Ectodermal cell (in vitro differentiated cells): ENCODE measurements at regions not wholly inside any gene's neighbourhood (a gene's known extent, or its start where the extent isn't known, plus 50 kb on each side); places are given as distances from the start of the nearest gene placed in this dataset.

Experiments
- H3K27ac ChIP-seq: 2 replicates; pipeline ENCODE4 v1.7.0; 2013; ENCODE audit warnings: mild to moderate bottlenecking, low read depth, low read length; ENCODE audit not compliant: insufficient read depth, poor library complexity, severe bottlenecking
- H3K27me3 ChIP-seq: 2 replicates; pipeline ENCODE4 v1.7.0; 2013; ENCODE audit warnings: mild to moderate bottlenecking, low read length; ENCODE audit not compliant: insufficient read depth, control insufficient read depth, poor library complexity, severe bottlenecking
- H3K36me3 ChIP-seq: one replicate; pipeline ENCODE4 v1.7.0; 2013; ENCODE audit warnings: low read length; ENCODE audit not compliant: control insufficient read depth, insufficient read depth
- H3K4me1 ChIP-seq: one replicate; pipeline ENCODE4 v1.7.0; 2013; ENCODE audit warnings: low read length; ENCODE audit not compliant: control insufficient read depth, insufficient read depth
- H3K4me3 ChIP-seq: 2 replicates; pipeline ENCODE4 v1.7.0; 2013; ENCODE audit warnings: low read depth, low read length, control low read depth; ENCODE audit not compliant: insufficient read depth
- H3K9me3 ChIP-seq: 2 replicates; pipeline ENCODE4 v1.7.0; 2013; ENCODE audit warnings: mild to moderate bottlenecking, low read length, moderate library complexity; ENCODE audit not compliant: control insufficient read depth
- WGBS, 2 experiments: methylation state at CpG; one replicate each; pipeline ENCODE4 v1.1.7; 2013; ENCODE audit warnings: missing lambda C conversion rate in 2 of 2; 5-methylcytosine and 5-hydroxymethylcytosine counted together

DNA sequence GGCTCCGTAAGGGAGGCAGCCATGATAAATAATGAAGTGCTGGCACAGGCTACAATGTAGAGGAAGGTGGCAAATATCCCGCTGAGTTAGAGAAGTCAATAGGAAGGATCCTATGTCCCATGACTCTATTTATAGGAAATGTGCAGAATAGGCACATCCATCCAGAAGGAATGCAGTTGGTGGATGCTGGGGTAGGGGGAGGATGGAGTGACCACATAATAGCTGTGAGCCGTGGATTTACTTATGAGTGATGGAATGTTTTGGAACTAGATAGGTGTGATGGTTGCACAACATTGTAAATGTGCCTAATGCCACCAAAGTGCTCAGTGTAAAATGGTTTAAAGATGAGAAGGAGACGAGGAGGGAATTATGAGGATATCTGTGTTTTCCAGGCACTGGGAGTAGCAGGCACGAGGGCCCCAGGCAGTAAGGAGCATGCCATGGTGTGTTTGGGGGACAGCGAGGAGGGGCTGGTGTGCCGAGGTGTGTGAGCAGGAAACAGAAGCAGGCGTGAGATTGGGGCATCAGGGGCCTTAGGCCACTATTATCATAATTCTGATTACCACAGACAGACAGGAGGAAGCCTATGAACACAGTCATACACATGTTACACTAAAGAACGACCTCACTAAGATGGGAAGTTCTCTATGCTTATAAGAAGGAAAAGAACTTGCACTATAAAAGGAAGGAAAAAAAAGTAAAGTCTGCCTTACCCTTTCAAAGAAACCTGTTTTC lies 837.3 kb upstream of the TMEM132C start:
- Histone ChIP-seq H3K27ac (no peak overlapping the region), H3K4me3 (no peak overlapping the region), H3K9me3 (no peaks in the 10 kb centered on the region), H3K27me3 (no peaks in the 10 kb centered on the region), H3K4me1 (no peaks in the 10 kb centered on the region), H3K36me3 (no peaks in the 10 kb centered on the region)
- WGBS, 2 experiments = 90 to 93% methylated on average over 8 to 9 of the region's 9 CpGs

DNA sequence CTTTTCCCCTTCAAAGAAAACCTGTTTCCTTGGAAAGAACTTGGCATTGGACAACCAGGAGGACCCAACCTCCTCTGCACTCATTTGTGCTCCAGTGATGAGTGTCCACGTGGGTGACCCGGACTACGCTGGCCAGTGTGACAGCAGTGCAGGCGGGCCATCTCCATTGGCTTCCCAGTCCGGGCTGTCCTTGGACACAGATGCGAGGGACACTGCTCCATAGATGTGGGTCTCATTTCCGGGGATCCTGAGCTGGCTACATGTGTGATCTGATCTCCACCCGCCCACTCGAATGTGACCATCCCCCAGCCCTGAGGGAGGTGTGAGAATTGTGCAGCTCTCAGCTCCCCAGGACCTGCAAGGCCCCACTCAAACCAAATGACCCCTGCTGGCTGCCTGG lies 836.6 kb upstream of the TMEM132C start:
- WGBS, 2 experiments = 89 to 90% methylated on average over 9 of the region's 9 CpGs
- no peak overlapping the region for H3K4me3 ChIP-seq
- H3K27me3 ChIP-seq = no peaks in the 10 kb centered on the region
- H3K9me3 ChIP-seq = no peaks in the 10 kb centered on the region
- H3K27ac ChIP-seq = no peak overlapping the region
- H3K4me1 ChIP-seq = no peaks in the 10 kb centered on the region
- no peaks in the 10 kb centered on the region for H3K36me3 ChIP-seq

DNA sequence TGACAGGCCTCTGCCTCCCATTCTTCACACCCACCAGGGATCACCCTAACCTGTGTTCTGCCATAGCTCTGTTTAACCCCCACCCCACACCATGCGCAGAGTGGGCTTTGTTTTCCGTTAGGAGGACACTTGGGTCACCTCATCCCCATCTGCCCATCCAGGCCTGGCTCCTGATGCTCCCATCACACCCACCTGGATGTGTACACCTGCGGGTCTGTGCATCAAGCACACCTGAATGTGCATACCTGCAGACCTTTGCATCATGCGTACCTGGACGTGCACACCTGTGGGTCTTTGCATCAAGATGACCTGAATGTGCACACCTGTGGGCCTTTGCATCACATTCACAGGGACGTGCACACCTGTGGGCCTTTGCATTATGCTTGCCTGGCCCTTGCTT lies 835.8 kb upstream of the TMEM132C start:
- Histone ChIP-seq H3K27ac (no peak overlapping the region), H3K4me1 (no peaks in the 10 kb centered on the region), H3K27me3 (no peaks in the 10 kb centered on the region), H3K4me3 (no peak overlapping the region), H3K36me3 (no peaks in the 10 kb centered on the region), H3K9me3 (no peaks in the 10 kb centered on the region)
- WGBS, 2 experiments = 89 to 96% methylated on average over 6 of the region's 6 CpGs

DNA sequence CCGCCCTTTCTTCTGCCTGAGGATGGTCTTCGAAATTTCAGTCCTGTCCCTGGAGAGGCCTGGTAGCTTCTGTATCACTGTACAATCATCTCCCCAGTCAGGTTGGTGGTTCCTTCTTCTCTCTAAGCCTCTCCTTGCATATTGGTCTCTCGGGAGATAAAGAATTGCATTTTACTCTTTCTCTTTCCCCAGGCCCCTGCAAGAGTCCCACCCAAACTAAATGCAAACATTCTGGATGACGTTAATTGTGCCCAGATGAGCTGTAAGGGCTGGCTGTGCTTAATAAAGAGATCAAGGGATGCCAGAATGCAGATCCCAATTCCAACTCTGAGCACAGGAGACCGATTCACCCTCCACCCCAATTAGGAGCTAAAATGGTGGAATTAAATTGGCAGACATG lies 835.4 kb upstream of the TMEM132C start:
- no peaks in the 10 kb centered on the region for H3K36me3 ChIP-seq
- H3K27me3 ChIP-seq = no peaks in the 10 kb centered on the region
- H3K9me3 ChIP-seq = no peaks in the 10 kb centered on the region
- no peaks in the 10 kb centered on the region for H3K4me1 ChIP-seq
- H3K27ac ChIP-seq = no peak overlapping the region
- H3K4me3 ChIP-seq = no peak overlapping the region
- 90 to 92% methylated on average over 5 of the region's 5 CpGs for WGBS, 2 experiments

DNA sequence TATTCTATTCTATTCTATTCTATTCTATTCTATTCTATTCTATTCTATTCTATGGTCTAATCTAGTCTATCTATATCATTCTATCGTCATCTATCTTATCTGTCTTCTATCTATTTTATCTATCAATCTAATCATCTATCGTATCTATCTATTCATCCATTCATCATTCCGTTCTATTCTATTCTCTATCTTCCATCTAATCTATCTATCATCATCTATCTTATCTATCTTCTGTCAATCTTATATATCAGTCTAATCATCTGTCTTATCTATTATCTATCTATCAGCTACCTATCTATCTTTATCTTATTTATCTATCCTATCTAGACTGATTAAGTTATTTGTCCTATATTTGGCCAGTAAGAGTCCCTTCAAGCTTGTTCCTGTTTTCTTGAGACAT lies 831.5 kb upstream of the TMEM132C start:
- no peaks in the 10 kb centered on the region for H3K9me3 ChIP-seq
- H3K4me1 ChIP-seq = no peaks in the 10 kb centered on the region
- no peak overlapping the region for H3K4me3 ChIP-seq
- H3K27me3 ChIP-seq = no peaks in the 10 kb centered on the region
- H3K36me3 ChIP-seq = no peaks in the 10 kb centered on the region
- 88 to 90% methylated on average over 3 of the region's 3 CpGs for WGBS, 2 experiments
- H3K27ac ChIP-seq = no peak overlapping the region

DNA sequence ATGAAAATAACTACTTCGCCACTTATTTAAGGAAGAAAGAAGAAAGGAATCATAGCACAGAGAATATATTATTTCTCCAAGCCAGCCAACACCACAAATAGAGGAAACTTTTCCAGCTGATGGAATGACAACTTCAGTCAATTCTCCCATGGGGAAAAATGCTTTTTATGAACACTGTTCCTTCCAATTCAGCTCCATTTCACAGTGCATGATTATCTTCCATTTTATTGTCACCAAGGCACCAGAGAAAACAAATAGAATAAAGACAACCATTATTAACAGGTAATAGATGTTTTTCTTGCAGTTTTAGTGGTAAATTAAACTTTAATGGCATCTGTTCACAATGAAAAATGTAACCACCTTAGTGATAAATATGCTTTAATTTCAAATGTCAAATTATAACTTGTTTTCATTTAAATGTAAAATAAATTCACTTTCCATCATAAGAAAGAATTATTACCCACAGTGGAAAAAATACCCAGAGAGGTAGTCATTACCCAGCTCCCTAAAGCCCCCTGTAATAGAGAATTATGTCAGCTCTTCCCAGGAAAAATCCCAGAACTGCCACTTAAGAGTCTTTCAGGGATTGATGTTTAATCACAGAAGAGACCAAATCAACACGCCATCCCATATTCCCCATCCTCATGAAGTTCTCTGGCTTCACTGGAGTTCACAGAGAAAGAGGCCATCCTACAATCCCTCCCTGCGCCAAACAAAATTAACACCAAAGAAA lies 828.3 kb upstream of the TMEM132C start:
- WGBS, 2 experiments = 91 to 95% methylated on average over 3 of the region's 3 CpGs
- Histone ChIP-seq H3K27me3 (no peaks in the 10 kb centered on the region), H3K27ac (no peak overlapping the region), H3K4me1 (no peaks in the 10 kb centered on the region), H3K36me3 (no peaks in the 10 kb centered on the region), H3K9me3 (no peaks in the 10 kb centered on the region), H3K4me3 (no peak overlapping the region)

DNA sequence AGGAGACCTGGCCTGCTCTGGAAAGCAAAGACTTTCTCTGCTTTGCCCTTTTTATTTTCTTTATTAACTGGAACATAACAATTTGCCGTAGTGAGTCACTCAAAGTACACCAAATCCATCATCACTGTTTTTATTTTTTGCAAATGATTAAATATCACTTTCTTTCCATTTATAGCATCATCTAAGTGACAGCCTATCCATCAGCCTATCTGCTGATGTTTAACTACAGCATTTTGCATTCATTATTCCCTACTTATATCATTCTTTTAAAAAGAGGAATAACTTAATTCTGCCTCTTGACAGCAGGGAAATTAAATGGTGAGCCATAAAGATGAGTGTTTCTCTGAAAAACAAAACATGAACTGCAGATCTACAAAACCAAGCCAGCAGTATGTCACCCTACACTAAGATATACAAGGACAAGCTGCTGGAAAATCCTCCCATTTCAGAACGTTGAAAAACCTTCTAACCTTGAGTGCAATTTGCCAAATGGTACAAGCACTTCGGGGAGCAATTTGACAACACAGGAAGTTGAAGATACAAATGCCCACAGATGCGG lies 821.3 kb upstream of the TMEM132C start:
- no peak overlapping the region for H3K27ac ChIP-seq
- no peaks in the 10 kb centered on the region for H3K4me1 ChIP-seq
- H3K36me3 ChIP-seq = no peaks in the 10 kb centered on the region
- 68% methylated on average over 4 of the region's 4 CpGs for WGBS, 2 experiments
- H3K9me3 ChIP-seq = no peaks in the 10 kb centered on the region
- no peaks in the 10 kb centered on the region for H3K27me3 ChIP-seq
- H3K4me3 ChIP-seq = no peak overlapping the region

DNA sequence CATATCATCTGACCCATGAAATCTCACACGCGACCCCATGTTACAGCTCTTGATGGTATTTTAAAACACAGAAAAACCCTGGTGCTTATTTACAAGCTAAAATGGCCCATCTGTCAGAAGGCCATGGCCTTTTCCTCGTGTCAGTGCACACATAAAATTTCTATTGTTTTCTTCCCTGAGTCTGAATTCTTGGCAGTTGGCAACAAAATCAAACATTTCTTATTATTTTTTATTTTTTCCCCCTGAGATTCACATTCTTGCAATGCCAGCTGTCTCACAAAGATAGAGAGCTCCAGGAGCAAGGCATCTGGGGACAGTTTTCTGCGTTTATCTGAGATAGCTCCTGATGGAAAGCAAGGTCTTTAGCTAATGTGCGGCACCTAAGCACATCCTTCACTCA lies 818.1 kb upstream of the TMEM132C start:
- Histone ChIP-seq H3K27ac (no peak overlapping the region), H3K9me3 (no peaks in the 10 kb centered on the region), H3K4me1 (peaks cover under 1% of the 10 kb centered on the region), H3K36me3 (no peaks in the 10 kb centered on the region), H3K4me3 (no peak overlapping the region), H3K27me3 (peaks cover 4% of the 10 kb centered on the region)
- 92 to 94% methylated on average over 5 of the region's 5 CpGs for WGBS, 2 experiments

DNA sequence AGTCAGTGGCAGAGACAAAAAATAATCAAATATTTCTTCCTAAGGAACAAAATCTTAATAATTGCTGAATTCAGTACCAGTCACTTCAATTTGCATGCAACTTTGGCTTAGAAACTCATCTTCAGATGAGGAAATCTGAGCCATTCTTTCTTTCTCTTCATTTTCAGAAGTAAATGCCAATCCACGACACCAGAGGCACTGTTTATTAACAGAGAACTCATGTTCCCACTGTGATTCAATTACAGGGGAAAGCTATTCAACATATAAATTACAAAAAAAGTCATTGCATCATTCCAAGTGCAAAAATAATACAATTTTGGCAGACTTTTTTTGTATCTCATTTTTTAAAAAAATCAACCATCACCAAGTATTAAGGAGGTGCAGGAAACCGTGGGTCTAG lies 816.1 kb upstream of the TMEM132C start:
- Histone ChIP-seq H3K27ac (no peak overlapping the region), H3K36me3 (no peaks in the 10 kb centered on the region), H3K27me3 (peaks cover 22% of the 10 kb centered on the region), H3K4me3 (no peak overlapping the region), H3K9me3 (no peaks in the 10 kb centered on the region), H3K4me1 (peaks cover 7% of the 10 kb centered on the region)
- 38 to 44% methylated on average over 2 of the region's 2 CpGs for WGBS, 2 experiments
